HG03045 (cell line): ENCODE measurements at regions not wholly inside any gene's neighbourhood (a gene's known extent, or its start where the extent isn't known, plus 50 kb on each side); places are given as distances from the start of the nearest gene placed in this dataset.
"Not testable (repeated sequence)": the region's sequence is repeated elsewhere in the genome, so short reads cannot be mapped to it uniquely, and the experiment has no call there.

Experiments
- ATAC-seq: cut with Tn5 transposase; IDR thresholded peaks from one replicate; pipeline ENCODE4 v1.9.1; 2021; ENCODE audit warnings: mild to moderate bottlenecking, moderate library complexity; ENCODE audit not compliant: unreplicated experiment

DNA sequence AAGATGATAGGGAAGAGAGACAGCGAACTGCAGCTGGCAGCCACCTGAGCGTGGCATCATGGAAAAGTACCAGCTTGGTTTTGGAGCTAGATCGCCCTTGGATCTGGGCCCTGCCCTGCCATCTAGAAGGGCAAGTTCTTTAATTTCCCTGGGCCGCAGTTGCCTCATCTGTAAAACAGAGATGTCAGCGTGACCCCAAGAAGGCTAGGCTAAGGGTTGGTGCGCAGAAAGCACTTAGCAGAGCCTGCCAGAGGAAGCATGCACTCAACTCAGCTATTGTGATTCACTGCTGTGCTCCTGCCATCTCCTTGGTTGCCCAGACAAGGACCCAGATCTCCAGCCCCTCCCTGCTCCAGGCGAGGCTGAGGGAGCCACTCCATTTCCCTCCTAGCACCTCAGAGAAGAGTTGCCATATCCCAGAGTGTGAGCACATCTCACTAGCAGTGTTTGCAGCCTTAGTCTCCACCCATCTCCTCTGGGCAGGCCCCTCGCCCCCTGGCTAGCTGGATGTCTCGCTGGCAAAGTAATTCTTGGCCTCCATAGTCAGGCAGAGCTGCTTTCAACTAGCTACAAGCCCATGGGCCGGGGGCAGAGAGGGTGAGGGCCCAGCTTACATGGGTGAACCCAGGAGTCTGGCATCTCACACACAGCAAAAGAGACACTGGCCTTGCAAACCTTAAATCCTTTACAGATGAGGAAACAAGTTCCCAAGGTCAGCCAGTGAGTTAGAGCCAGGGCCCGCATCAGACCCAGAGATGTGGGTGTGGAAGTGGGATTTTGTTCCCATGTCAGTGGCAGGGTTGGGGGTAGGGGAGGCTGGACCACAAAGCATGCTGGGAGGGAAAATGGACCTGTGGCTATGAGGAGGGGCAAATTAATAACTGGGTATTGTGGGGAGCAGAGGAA is 280.7 kb upstream of the TLE3 start:
- no peak for ATAC-seq

DNA sequence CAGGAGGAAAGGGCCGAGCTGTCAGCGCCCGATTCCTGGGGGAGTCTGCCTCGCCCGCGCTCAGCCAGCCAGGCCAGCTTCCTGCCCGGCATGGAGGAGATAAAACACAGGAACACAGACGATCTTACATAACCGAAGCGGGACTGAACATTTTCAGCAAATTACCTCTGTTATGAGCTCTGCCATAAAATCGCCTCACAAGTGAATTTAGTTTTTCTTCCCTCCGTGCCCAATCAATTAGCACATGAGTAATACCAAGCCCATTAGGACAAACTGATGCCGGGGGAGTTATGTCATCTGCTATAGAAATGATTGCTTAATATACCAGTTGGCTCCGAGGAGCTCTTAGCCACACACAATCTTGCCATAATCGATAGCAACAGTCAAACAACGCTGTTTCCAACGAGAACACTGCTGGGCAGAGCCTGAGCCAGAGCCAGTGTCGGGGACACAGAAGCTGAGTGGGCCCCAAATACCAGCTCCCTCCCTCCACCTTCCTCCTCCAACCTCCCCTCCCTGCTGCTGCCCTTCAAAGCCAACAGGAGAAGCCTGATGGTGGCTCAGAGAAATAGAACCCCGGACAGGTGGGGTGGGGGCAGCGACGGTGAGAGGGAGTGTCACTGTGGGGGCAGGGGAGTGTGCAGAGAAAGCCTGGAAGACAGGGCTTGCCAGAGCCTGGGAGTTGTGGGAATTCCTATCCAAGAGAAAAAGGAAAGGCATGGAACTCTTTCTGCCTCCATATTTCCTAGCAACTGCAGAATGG is 279.4 kb upstream of the TLE3 start:
- ATAC-seq = no peak

DNA sequence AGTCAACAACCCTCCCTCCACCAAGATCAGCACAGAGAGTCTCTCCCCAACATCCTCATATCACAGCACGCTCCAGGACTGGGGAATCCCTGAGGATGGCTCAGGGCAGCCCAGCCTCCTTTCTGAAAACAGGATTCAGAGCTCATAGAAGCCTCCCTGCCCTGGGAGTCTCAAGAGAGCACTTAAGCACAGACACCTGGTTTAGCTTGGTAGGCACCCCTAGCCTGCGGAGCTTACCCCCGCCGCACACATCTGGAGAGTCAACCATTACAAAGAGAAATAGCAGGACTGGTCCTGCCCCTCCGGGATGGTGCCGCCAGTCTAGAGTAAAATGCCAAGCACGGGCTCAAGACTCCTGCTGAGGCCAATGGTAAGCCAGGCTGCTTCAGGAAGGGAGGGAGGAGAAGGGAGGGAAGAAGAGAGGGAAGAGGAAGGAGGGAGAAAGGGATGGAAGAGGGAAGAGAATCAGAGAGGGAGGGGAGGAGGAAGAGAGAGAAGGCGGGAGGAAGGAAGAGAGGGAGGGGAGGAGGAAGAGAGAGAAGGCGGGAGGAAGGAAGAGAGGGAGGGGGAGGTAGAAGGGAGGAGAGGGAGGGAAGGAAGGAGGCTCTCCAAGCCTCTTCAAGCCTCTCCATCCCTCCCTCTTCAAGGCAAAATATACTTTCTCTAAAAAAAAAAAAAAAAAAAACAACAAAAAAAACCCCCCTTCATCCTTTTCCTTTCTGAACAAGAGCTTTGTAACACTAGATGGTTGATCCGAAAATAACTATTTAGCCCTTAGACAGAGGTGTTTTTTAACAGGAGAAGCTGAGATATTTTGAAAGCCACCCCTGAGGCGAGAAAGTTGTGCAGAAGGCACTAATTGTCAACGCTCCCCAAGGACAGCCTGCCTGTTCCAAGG is 278.6 kb upstream of the TLE3 start:
- ATAC-seq = no peak

DNA sequence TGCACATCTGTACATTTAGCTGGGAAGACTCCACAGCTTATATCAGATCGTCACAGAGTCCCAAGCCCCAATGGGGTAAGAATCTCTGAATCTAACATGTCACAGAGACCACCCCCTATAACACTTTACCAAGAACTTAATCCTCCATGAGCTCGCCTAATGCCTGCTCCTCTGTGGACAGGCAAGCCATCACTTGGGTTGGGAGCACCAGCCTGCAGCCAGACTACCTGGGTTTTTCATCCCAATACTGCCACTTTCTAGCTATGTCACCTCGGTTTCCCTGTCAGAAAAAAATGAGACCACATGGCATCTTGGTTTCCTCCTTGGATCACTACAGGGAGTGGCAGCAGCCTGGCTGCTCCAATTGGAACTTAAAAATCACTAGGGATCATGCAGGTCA is 277.9 kb upstream of the TLE3 start:
- no peak for ATAC-seq

DNA sequence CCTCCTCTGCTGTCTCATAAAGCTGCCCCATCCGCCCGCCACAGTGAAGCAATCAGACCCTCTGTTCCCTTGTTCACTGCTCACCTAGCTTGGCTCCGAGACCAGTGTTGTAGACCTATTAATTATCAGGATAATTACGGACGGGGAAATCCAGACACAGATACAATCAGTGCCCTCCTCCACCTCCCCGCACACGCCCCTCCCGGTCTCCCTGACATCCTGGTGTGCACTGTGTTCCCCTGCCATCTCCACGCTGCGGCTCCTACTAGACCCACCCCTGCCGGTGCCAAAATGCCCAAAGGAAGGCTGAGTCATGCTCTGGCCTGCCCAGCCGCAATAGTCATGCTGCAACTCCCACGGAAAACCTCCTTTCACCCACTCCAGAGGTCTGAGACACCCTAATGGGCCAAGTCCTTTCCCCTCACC is 277.3 kb upstream of the TLE3 start:
- ATAC-seq = no peak

DNA sequence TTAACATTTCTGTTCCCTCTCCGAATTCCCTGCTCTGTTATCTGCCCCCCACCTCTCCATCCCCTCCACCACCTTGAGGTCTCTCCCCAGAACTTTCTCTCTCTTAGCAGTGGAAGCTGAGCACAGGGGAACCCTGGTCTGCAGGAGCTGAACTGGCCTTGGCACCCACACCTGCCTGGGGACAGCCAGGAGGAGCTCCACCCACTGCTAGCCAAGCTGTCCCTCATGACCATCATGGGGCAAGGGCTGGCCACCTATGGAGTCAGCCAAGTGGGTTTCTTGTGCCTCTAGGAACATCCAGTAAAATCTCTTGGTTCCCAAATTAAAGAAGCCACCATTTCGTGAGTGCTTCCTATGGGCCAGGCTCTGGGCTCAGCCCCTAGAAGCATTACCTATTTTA is 276.4 kb upstream of the TLE3 start:
- no peak for ATAC-seq

DNA sequence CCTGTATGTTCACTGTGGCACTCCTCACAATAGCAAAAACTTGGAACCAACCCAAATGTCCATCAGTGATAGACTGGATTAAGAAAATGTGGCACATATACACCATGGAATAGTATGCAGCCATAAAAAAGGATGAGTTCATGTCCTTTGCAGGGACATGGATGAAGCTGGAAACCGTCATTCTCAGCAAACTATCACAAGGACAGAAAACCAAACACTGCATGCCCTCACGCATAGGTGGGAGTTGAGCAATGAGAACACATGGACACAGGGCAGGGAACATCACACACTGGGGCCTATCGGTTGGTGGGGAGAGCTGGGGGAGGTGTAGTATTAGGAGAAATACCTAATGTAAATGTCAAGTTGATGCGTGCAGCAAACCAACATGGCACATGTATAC is 275.7 kb upstream of the TLE3 start:
- not testable (repeated sequence) for ATAC-seq

DNA sequence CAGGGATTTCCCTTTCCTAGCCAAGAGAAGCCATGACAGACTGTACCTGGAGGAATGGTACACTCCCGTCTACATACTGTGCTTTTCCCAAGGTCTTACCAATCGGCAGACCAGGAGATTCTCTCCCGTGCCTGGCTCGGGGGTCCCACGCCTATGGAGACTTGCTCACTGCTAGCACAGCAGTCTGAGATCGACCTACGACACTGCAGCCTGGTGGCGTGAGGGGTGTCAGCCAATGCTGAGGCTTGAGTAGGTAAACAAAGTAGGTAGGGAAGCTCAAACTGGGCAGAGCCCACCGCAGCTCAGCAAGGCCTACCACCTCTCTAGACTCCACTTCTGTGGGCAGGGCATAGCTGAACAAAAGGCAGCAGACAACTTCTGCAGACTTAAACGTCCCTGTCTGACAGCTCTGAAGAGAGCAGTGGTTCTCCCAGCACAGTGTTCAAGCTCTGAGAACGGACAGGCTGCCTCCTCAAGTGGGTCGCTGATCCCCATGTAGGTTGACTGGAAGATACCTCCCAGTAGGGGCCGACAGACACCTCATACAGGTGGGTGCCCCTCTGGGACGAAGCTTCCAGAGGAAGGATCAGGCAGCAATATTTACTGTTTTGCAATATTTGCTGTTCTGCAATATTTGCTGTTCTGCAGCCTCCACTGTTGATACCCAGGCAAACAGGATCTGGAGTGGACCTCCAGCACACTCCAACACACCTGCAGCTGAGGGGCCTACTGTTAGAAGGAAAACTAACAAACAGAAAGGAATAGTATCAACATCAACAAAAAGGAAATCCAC is 270.4 kb upstream of the TLE3 start:
- ATAC-seq = not testable (repeated sequence)

DNA sequence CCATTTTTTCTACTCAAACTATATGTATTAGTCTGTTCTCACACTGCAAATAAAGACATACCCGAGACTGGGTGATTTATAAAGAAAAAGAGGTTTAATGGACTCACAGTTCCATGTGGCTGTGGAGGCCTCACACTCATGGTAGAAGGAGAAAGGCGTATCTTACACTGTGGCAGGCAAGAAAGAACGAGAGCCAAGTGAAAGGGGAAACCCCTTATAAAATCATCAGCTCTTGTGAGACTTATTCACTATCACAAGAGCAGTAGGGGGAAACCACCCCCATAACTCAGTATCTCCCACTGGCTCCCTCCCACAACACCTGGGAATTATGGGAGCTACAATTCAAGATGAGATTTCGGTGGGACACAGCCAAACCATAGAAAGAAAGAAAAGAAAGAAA is 266.3 kb upstream of the TLE3 start:
- ATAC-seq = not testable (repeated sequence)

DNA sequence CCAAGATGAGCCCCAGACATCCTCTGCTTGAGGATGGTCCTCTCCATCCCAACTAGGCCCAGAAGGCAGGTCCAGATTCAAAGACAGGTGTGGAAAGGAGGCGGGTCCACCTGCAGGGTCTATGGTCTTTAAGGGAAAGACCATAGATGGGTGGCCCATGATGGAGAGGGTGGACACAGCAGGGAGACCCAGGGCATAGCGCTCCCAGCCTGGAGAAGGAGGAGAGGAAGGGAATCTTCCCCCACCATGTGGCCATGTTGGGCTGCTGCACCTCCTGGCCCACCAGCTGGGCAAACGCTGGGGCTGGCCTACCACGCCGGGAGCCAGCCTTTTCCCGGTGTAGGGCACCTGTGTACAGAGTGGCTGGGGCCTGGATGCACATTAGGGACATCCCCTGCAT is 265.2 kb upstream of the TLE3 start:
- ATAC-seq = no peak

DNA sequence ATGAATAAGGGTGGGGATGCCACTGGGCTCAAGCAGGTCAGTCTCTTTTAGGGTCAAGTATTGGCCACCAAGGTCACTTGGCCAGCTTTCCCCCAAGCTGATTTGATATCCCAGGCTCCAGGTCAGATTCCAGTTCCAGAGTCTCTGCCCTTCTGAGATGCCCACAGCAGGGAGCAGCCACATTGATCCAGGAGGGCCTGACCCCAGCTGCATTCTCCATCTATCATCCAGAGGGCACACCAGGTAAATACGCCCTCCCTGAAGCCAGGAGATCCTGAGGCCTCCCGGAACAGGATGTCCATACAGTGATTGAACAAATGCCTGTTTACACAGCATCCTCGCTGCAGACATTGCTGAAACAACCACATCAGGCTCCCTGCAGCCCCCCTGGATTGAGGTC is 264.6 kb upstream of the TLE3 start:
- ATAC-seq = no peak

DNA sequence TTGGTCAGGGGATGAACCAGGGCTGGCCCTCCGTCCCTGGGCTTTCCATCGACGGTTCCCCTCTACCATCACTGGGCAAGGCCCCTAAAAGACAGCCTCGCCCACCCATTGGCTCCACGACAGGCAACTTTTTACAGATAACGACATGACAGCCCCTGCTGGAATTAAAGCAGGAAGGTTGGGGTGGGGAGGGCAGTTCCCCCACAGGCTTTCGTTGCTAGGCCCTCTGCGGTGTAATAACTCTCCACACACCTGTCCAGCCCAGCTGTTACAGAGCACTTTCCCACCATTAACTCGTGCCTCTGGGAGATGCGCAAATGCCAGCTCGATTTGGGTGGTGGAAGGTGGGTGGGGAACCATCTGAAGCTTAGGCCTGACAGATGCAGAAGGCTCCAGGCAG is 264.2 kb upstream of the TLE3 start:
- no peak for ATAC-seq

DNA sequence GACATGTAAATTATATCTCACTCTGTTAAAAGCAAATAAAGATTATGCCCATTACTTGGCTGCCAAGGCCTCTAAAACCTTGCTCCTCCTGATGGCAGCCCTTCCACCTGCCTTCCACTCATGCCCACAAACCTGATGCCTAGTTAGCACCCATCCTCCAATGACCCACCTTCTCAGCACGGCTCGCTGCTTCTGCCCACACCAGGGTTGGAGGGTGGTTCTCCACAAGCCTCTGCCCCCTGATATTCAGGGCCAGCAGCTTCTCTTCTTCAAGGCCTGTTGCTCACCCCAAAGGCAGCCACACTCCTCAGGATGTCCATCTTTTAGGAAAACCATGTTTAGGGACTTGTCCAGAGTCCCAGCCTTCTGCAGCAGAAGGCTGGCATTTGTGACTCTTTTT is 263.4 kb upstream of the TLE3 start:
- ATAC-seq = no peak

DNA sequence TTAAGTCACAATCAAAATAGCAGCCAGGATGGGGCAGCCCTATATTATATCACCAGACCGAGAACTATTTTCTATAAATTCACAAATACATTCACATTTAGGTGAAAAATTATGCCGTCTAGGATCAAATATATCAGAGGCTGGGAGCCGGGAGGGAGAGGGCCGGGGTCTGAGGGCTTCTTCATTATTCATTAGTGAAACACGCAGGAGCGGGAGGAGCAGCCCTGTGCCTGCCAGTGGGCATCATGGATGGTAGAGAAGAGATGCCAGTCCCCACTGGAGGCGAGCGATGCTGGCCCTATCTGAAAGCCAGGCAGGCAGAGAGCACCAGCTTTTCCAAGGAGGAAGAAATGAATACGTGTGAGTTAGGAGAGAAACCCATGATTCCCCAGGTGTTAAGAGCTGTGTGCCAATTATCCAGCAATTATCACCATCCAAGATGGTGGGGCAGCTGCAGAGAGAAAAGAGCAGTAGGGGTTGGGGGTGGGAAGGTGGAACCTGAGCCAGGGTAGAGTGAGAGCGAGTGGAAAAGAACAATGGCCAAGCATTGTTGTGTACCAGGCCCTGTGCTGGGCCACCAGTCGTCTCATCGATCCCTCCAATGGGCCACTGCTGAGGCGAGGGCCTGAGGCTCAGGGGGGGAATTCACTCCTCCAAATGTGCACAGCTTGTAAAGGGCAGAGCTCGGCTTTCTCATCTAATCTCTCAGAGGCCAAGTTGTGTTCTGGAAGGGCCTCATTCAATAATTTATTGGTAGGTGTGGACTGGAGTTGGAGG is 261.3 kb upstream of the TLE3 start:
- ATAC-seq = no peak

DNA sequence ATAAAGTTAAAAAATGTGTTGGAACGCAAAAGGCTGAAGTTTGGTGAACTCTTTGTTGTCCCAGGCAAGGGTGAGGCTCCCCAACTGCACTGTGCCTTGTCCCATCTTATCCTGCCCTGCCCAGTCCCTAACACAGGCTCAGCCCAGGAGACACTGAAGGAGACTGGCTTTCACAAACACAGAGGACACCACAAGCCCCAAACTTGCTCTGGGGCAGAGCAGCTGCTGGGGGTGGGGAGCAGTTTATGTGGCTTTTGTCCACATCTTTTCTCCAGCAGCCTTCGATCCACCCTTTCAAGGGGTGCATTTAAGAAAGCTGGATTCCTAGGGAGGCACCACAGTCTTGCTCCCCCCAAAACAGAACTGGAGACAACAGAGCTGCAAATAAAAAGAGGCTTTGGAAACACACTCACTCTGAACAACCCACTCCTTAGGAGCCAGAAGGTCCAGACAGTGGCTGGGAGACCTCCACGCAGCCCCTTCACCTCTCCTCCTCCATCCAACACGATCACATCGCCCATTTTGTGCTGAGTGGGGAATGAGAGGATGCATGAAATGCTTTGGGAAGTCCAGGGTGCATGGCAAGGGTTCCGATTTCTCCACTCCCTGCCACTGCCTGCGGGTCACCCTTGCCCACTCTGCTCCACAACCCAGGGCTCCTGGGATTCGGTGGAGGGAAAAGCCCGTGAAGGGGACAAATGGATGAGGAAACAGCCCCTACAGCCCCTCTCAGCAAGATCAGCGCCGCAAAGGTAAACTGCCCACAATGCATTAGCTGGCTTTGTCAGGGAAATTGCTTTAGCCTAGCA is 260.5 kb upstream of the TLE3 start:
- ATAC-seq = no peak

DNA sequence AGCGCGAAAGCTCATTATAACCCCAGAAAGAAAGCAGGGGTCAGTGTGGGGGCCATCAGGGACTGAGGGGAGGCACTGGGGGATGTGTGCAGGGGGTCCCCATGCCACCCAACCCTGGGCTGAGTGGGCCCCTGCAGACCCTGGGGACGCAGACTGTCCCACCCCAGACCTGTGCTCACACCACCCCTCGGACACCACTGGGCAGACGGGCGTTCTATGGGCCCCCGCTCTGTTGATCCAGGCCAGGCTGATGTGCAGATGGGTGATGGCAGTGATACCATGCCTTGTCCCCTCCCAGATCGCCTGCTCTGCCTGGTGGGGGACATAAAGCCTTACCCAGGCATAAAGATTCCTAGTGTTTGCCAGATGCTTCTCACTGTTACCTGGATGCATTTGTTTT is 259.7 kb upstream of the TLE3 start:
- ATAC-seq = no peak

DNA sequence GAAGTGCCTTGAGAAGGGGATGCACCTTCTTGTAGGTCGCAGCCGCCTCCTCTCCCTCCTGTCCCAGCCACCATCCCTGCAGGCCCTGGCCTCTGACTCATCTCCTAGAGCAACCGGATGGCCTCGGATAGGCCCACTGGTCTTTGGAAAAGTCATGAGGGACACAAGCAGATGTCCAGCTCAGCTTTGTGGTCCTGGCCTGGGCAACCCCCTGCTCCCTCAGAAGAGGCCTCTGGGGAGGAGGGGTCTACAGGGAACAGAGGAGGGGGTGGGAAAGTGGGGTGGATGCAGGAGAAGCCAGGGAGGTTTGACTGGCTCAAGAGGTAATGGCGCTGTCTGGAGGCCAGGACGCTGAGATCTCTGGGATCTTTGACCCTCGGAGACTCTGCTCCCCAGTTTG is 259.2 kb upstream of the TLE3 start:
- no peak for ATAC-seq

DNA sequence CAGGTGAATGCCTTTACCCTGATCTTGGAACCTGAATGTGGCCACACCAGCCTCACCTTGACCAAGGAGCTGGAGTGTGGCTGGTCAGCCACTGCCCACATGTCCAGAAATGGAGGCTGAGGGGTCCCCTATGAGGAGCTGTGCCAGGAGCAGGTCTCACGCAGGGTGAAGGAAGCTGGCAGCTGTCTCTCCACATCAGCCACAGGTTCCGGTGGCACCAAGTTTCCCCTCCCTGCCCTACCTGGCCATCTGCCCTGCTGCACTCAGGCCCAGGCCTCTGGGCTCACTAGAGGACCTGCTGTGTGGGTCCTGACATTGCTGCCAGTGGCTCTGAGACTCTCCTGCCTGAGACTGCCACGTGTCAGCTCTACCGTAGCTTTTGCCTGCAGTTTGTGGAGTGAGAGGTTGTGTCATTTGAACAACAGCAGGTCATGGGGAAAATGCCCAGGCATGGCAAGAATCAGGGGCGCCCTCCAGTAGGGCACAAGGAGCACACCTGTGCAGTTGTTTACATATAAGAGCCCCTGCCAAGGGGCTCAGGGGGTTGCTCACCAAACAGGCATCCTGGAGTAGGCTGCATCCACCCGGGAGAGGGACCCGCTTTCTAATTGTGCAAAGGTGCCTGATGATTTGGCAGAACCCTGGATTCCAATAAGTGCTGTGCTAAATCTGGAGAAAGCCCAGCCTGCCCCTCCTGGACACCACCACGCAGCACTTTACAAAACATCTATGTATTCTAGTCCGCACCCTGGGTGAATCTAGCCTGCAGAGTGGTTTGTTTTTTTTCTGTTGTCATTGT is 258.5 kb upstream of the TLE3 start:
- ATAC-seq = no peak
